ENCODE measurements at regions not wholly inside any gene's neighbourhood (a gene's known extent, or its start where the extent isn't known, plus 50 kb on each side); places are given as distances from the start of the nearest gene placed in this dataset.

DNA sequence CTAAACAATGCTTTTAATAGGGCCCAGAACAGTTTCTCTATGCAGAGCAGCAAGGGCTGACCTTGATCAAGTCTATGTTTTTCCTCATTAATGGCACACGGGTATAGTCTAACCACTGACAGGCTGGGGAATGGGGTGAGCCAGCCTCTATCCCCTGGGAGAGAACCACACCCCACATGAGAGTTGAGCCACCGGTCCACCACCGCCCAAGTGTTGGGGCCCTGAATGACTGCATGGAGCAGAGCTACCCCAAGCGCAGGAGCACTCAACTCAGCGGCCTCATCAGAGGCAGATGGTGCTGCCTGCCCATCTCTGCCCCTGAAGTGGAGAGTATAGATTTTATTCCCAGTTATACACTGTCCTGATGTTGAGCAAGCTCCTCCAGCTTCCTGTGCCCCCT, 247.9 kb upstream of the IRX1 start:
- no peaks in the 10 kb centered on the region for H4K20me1 ChIP-seq (ENCODE audit: insufficient read depth)
- H3K79me2 ChIP-seq (ENCODE audit: insufficient read depth, low read depth), result no peaks in the 10 kb centered on the region
- TF ChIP-seq, protein P1, sequence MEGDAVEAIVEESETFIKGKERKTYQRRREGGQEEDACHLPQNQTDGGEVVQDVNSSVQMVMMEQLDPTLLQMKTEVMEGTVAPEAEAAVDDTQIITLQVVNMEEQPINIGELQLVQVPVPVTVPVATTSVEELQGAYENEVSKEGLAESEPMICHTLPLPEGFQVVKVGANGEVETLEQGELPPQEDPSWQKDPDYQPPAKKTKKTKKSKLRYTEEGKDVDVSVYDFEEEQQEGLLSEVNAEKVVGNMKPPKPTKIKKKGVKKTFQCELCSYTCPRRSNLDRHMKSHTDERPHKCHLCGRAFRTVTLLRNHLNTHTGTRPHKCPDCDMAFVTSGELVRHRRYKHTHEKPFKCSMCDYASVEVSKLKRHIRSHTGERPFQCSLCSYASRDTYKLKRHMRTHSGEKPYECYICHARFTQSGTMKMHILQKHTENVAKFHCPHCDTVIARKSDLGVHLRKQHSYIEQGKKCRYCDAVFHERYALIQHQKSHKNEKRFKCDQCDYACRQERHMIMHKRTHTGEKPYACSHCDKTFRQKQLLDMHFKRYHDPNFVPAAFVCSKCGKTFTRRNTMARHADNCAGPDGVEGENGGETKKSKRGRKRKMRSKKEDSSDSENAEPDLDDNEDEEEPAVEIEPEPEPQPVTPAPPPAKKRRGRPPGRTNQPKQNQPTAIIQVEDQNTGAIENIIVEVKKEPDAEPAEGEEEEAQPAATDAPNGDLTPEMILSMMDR (conservative IDR thresholded peaks at IDR 0.05; ENCODE audit: low read depth, low read length), result no peak
- H3K27me3 ChIP-seq (ENCODE audit: insufficient read depth, low read depth), result no peaks in the 10 kb centered on the region
- no peak overlapping the region for H3K4me2 ChIP-seq
- H3K4me1 ChIP-seq (ENCODE audit: low read depth, poor library complexity, severe bottlenecking), result no peaks in the 10 kb centered on the region
- H3K4me3 ChIP-seq (IDR thresholded peaks at IDR 0.05; ENCODE audit: insufficient read depth, low read depth, low read length), result no peak overlapping the region
- H3K36me3 ChIP-seq (ENCODE audit: insufficient read depth), result no peaks in the 10 kb centered on the region
- H2AFZ ChIP-seq (ENCODE audit: low read depth), result no peak overlapping the region
- H3K9ac ChIP-seq, result no peak overlapping the region
- no peak overlapping the region for H3K27ac ChIP-seq

DNA sequence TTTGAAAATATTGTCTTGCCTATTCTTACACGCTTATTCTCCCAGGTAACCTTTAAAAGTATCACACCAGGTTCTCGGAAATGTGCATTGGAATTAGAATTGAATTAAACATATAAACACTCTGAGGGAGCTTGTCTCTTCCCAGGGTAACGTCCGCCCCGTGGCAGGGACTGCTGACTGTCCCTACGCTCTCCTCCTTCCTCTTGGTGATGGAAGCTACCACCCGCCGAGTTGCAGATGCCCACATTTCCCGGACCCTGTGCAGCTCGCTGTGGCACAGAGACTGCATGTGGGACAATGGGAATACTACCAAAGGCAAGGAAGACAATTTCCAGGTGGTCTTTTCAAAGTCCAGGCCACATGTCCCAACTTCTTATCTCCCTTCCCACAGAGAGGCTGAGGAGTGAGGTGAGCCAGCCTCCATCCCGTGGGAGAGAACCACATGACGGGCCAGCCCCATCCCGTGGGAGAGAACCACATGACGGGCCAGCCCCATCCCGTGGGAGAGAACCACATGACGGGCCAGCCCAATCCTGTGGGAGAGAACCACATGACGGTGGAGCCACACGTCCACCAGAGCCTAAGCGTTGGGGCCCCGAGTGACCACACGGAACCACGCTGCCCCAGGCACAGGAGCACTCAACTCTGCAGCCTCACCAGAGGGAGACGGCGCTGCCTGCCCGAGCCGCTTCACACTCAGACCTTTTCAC, 249.4 kb upstream of the IRX1 start:
- Histone ChIP-seq H3K79me2 (ENCODE audit: insufficient read depth, low read depth) (no peaks in the 10 kb centered on the region), H3K36me3 (ENCODE audit: insufficient read depth) (no peaks in the 10 kb centered on the region), H3K4me2 (no peak overlapping the region), H2AFZ (ENCODE audit: low read depth) (no peak overlapping the region), H3K9ac (no peak overlapping the region), H3K4me3 (IDR thresholded peaks at IDR 0.05; ENCODE audit: insufficient read depth, low read depth, low read length) (no peak overlapping the region), H3K27me3 (ENCODE audit: insufficient read depth, low read depth) (no peaks in the 10 kb centered on the region), H3K4me1 (ENCODE audit: low read depth, poor library complexity, severe bottlenecking) (no peaks in the 10 kb centered on the region), H4K20me1 (ENCODE audit: insufficient read depth) (no peaks in the 10 kb centered on the region), H3K27ac (no peak overlapping the region)
- TF ChIP-seq, protein P1 (conservative IDR thresholded peaks at IDR 0.05; ENCODE audit: low read depth, low read length), result no peak

DNA sequence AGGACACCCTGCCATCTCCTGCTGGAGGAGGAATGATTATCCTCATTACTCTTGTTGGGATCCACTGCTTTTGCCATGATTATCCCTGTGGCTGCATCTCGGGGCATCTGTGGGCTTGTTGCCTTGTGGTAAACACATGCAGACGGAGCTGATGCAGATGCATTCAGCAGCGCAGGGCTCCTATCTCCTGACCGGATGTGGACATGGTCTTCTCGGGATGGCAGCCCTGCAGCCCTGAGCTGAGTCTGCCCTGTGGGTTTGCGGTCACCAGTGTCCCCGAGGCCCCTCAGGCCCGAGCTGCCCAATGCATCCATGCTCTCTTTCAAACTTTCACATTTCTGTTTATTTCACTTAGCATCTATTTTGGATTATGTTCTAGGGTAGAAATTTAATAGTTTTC, 250.4 kb upstream of the IRX1 start:
- no peaks in the 10 kb centered on the region for H3K79me2 ChIP-seq (ENCODE audit: insufficient read depth, low read depth)
- no peak overlapping the region for H3K4me2 ChIP-seq
- H4K20me1 ChIP-seq (ENCODE audit: insufficient read depth), result no peaks in the 10 kb centered on the region
- H3K27me3 ChIP-seq (ENCODE audit: insufficient read depth, low read depth), result no peaks in the 10 kb centered on the region
- H3K4me3 ChIP-seq (IDR thresholded peaks at IDR 0.05; ENCODE audit: insufficient read depth, low read depth, low read length), result no peak overlapping the region
- H3K36me3 ChIP-seq (ENCODE audit: insufficient read depth), result no peaks in the 10 kb centered on the region
- H3K9ac ChIP-seq, result no peak overlapping the region
- TF ChIP-seq, protein P1 (conservative IDR thresholded peaks at IDR 0.05; ENCODE audit: low read depth, low read length), result no peak
- no peak overlapping the region for H3K27ac ChIP-seq
- no peak overlapping the region for H2AFZ ChIP-seq (ENCODE audit: low read depth)
- no peaks in the 10 kb centered on the region for H3K4me1 ChIP-seq (ENCODE audit: low read depth, poor library complexity, severe bottlenecking)

DNA sequence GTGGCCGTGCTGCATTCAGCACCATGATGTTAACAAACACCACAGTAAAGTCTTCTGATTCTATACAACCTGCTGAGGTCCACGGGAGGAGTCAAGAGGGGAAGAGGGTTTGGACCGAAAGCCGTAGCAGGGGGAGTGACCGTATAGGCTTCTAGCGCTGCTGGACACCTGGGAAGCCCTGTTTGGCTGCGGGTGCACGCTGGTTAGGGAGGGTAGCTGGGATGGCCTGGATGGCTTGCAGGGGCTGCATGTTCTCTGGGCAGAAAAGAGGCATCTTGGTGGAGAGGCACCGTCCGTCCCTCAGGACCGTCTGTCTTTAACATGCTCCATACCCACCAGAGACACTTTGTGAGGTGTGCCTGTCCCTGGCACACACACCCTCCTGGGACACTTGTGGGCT, 251.0 kb upstream of the IRX1 start:
- H3K27ac ChIP-seq, result no peak overlapping the region
- no peak overlapping the region for H3K9ac ChIP-seq
- no peak overlapping the region for H3K4me2 ChIP-seq
- no peaks in the 10 kb centered on the region for H3K4me1 ChIP-seq (ENCODE audit: low read depth, poor library complexity, severe bottlenecking)
- H3K4me3 ChIP-seq (IDR thresholded peaks at IDR 0.05; ENCODE audit: insufficient read depth, low read depth, low read length), result no peak overlapping the region
- TF ChIP-seq, protein P1 (conservative IDR thresholded peaks at IDR 0.05; ENCODE audit: low read depth, low read length), result no peak
- no peaks in the 10 kb centered on the region for H4K20me1 ChIP-seq (ENCODE audit: insufficient read depth)
- no peaks in the 10 kb centered on the region for H3K27me3 ChIP-seq (ENCODE audit: insufficient read depth, low read depth)
- H2AFZ ChIP-seq (ENCODE audit: low read depth), result no peak overlapping the region
- no peaks in the 10 kb centered on the region for H3K36me3 ChIP-seq (ENCODE audit: insufficient read depth)
- no peaks in the 10 kb centered on the region for H3K79me2 ChIP-seq (ENCODE audit: insufficient read depth, low read depth)

Measured in KMS-11 (cell line).